ENCODE measurements at regions not wholly inside any gene's neighbourhood (a gene's known extent, or its start where the extent isn't known, plus 50 kb on each side); places are given as distances from the start of the nearest gene placed in this dataset.
A peak's percentile ranks its signal among the peaks of the same experiment; 100 is the strongest.
"Not testable (repeated sequence)": the region's sequence is repeated elsewhere in the genome, so short reads cannot be mapped to it uniquely, and the experiment has no call there.

GRCh38 chr3:197459571-197459970 lies 96.2 kb downstream of the BDH1 start:
- H3K36me3 ChIP-seq (ENCODE audit: control insufficient read depth in 2 of 2, insufficient read depth in 2 of 2, low read length in 1 of 2); H3K9me3 ChIP-seq (ENCODE audit: control insufficient read depth in 2 of 2, insufficient read depth in 1 of 2, low read length in 1 of 2); H3K4me3 ChIP-seq (ENCODE audit: low read length in 2 of 2); H3K27ac ChIP-seq (ENCODE audit: low read depth in 1 of 2, low read length in 1 of 2): not testable (repeated sequence)
- peak in 1 of 9 donors; percentile 33 for DNase-seq (ENCODE audit: low read depth in 6 of 9, low spot score in 9 of 9)
- peaks cover 0 to 16% of the 10 kb centered on the region in 2 donors for H3K27me3 ChIP-seq (ENCODE audit: control insufficient read depth in 2 of 2, insufficient read depth in 1 of 2, low read length in 1 of 2)
- peaks cover 9 to 19% of the 10 kb centered on the region in 2 donors for H3K4me1 ChIP-seq (ENCODE audit: control insufficient read depth in 2 of 2, insufficient read depth in 2 of 2, low read length in 2 of 2)
- WGBS: 79% methylated on average over 19 of the region's 19 CpGs

- no peak for DNase-seq (ENCODE audit: low read depth in 6 of 9, low spot score in 9 of 9)
- WGBS: 92% methylated on average over 10 of the region's 11 CpGs
Observed at GRCh38 chr3:197458906-197459470, 96.8 kb downstream of the BDH1 start.

GRCh38 chr3:197458179-197458707 lies 97.5 kb downstream of the BDH1 start:
- no peaks in the 10 kb centered on the region for H3K36me3 ChIP-seq (ENCODE audit: control insufficient read depth in 2 of 2, insufficient read depth in 2 of 2, low read length in 1 of 2)
- peaks cover 9 to 19% of the 10 kb centered on the region in 2 donors for H3K4me1 ChIP-seq (ENCODE audit: control insufficient read depth in 2 of 2, insufficient read depth in 2 of 2, low read length in 2 of 2)
- H3K4me3 ChIP-seq (ENCODE audit: low read length in 2 of 2): no peak overlapping the region
- WGBS: 69% methylated on average over 11 of the region's 11 CpGs
- H3K9me3 ChIP-seq (ENCODE audit: control insufficient read depth in 2 of 2, insufficient read depth in 1 of 2, low read length in 1 of 2): peaks cover 0 to 5% of the 10 kb centered on the region in 2 donors
- peaks cover 0 to 12% of the 10 kb centered on the region in 2 donors for H3K27me3 ChIP-seq (ENCODE audit: control insufficient read depth in 2 of 2, insufficient read depth in 1 of 2, low read length in 1 of 2)
- peak in 4 of 9 donors; percentile 25 to 61 (median 50) for DNase-seq (ENCODE audit: low read depth in 6 of 9, low spot score in 9 of 9)
- no peak overlapping the region for H3K27ac ChIP-seq (ENCODE audit: low read depth in 1 of 2, low read length in 1 of 2)

More at GRCh38 chr3:197458906-197459470, 96.8 kb downstream of the BDH1 start:
- Histone ChIP-seq H3K4me1 (ENCODE audit: control insufficient read depth in 2 of 2, insufficient read depth in 2 of 2, low read length in 2 of 2) (peaks cover 9 to 19% of the 10 kb centered on the region in 2 donors), H3K4me3 (ENCODE audit: low read length in 2 of 2) (no peak overlapping the region), H3K36me3 (ENCODE audit: control insufficient read depth in 2 of 2, insufficient read depth in 2 of 2, low read length in 1 of 2) (no peaks in the 10 kb centered on the region), H3K27me3 (ENCODE audit: control insufficient read depth in 2 of 2, insufficient read depth in 1 of 2, low read length in 1 of 2) (peaks cover 0 to 12% of the 10 kb centered on the region in 2 donors), H3K27ac (ENCODE audit: low read depth in 1 of 2, low read length in 1 of 2) (no peak overlapping the region), H3K9me3 (ENCODE audit: control insufficient read depth in 2 of 2, insufficient read depth in 1 of 2, low read length in 1 of 2) (peaks cover 0 to 5% of the 10 kb centered on the region in 2 donors)

GRCh38 chr3:197456261-197457091 lies 99.3 kb downstream of the BDH1 start:
- peaks cover 9 to 19% of the 10 kb centered on the region in 2 donors for H3K4me1 ChIP-seq (ENCODE audit: control insufficient read depth in 2 of 2, insufficient read depth in 2 of 2, low read length in 2 of 2)
- H3K9me3 ChIP-seq (ENCODE audit: control insufficient read depth in 2 of 2, insufficient read depth in 1 of 2, low read length in 1 of 2): peaks cover 0 to 5% of the 10 kb centered on the region in 2 donors
- H3K36me3 ChIP-seq (ENCODE audit: control insufficient read depth in 2 of 2, insufficient read depth in 2 of 2, low read length in 1 of 2): no peaks in the 10 kb centered on the region
- DNase-seq (ENCODE audit: low read depth in 6 of 9, low spot score in 9 of 9): peak in 4 of 9 donors; percentile 37 to 65 (median 47)
- peaks cover 0 to 12% of the 10 kb centered on the region in 2 donors for H3K27me3 ChIP-seq (ENCODE audit: control insufficient read depth in 2 of 2, insufficient read depth in 1 of 2, low read length in 1 of 2)
- H3K27ac ChIP-seq (ENCODE audit: low read depth in 1 of 2, low read length in 1 of 2): peak overlapping the region; percentile 48 to 58
- WGBS: 8% methylated on average over 47 of the region's 47 CpGs
- H3K4me3 ChIP-seq (ENCODE audit: low read length in 2 of 2): peak overlapping the region; percentile 54 to 89

- not testable (repeated sequence) for H3K36me3 ChIP-seq (ENCODE audit: control insufficient read depth in 2 of 2, insufficient read depth in 2 of 2, low read length in 1 of 2); H3K4me3 ChIP-seq (ENCODE audit: low read length in 2 of 2); H3K27ac ChIP-seq (ENCODE audit: low read depth in 1 of 2, low read length in 1 of 2); DNase-seq (ENCODE audit: low read depth in 6 of 9, low spot score in 9 of 9); H3K9me3 ChIP-seq (ENCODE audit: control insufficient read depth in 2 of 2, insufficient read depth in 1 of 2, low read length in 1 of 2)
- WGBS: 82% methylated on average over 2 of the region's 2 CpGs
- Histone ChIP-seq H3K4me1 (ENCODE audit: control insufficient read depth in 2 of 2, insufficient read depth in 2 of 2, low read length in 2 of 2) (peaks cover 9 to 19% of the 10 kb centered on the region in 2 donors), H3K27me3 (ENCODE audit: control insufficient read depth in 2 of 2, insufficient read depth in 1 of 2, low read length in 1 of 2) (peaks cover 0 to 12% of the 10 kb centered on the region in 2 donors)
Observed at GRCh38 chr3:197454841-197455240, 100.9 kb downstream of the BDH1 start.

GRCh38 chr3:197454014-197454413 lies 101.8 kb downstream of the BDH1 start:
- WGBS: 74% methylated on average over 3 of the region's 3 CpGs
- Histone ChIP-seq H3K27me3 (ENCODE audit: control insufficient read depth in 2 of 2, insufficient read depth in 1 of 2, low read length in 1 of 2) (peaks cover 0 to 12% of the 10 kb centered on the region in 2 donors), H3K4me3 (ENCODE audit: low read length in 2 of 2) (no peak overlapping the region), H3K27ac (ENCODE audit: low read depth in 1 of 2, low read length in 1 of 2) (no peak overlapping the region), H3K4me1 (ENCODE audit: control insufficient read depth in 2 of 2, insufficient read depth in 2 of 2, low read length in 2 of 2) (peaks cover 9 to 19% of the 10 kb centered on the region in 2 donors), H3K9me3 (ENCODE audit: control insufficient read depth in 2 of 2, insufficient read depth in 1 of 2, low read length in 1 of 2) (no peaks in the 10 kb centered on the region), H3K36me3 (ENCODE audit: control insufficient read depth in 2 of 2, insufficient read depth in 2 of 2, low read length in 1 of 2) (no peaks in the 10 kb centered on the region)
- peak in 1 of 9 donors; percentile 31 for DNase-seq (ENCODE audit: low read depth in 6 of 9, low spot score in 9 of 9)

GRCh38 chr3:197450810-197451209 lies 105.0 kb downstream of the BDH1 start:
- H3K27ac ChIP-seq (ENCODE audit: low read depth in 1 of 2, low read length in 1 of 2): no peak overlapping the region
- no peaks in the 10 kb centered on the region for H3K36me3 ChIP-seq (ENCODE audit: control insufficient read depth in 2 of 2, insufficient read depth in 2 of 2, low read length in 1 of 2)
- H3K4me1 ChIP-seq (ENCODE audit: control insufficient read depth in 2 of 2, insufficient read depth in 2 of 2, low read length in 2 of 2): peaks cover 1 to 23% of the 10 kb centered on the region in 2 donors
- 93% methylated on average over 4 of the region's 4 CpGs for WGBS
- peaks cover 0 to 4% of the 10 kb centered on the region in 2 donors for H3K27me3 ChIP-seq (ENCODE audit: control insufficient read depth in 2 of 2, insufficient read depth in 1 of 2, low read length in 1 of 2)
- DNase-seq (ENCODE audit: low read depth in 6 of 9, low spot score in 9 of 9): no peak
- H3K4me3 ChIP-seq (ENCODE audit: low read length in 2 of 2): no peak overlapping the region
- H3K9me3 ChIP-seq (ENCODE audit: control insufficient read depth in 2 of 2, insufficient read depth in 1 of 2, low read length in 1 of 2): no peaks in the 10 kb centered on the region

GRCh38 chr3:197450308-197450707 lies 105.5 kb downstream of the BDH1 start:
- DNase-seq (ENCODE audit: low read depth in 6 of 9, low spot score in 9 of 9): no peak
- 69% methylated on average over 2 of the region's 2 CpGs for WGBS
- no peaks in the 10 kb centered on the region for H3K36me3 ChIP-seq (ENCODE audit: control insufficient read depth in 2 of 2, insufficient read depth in 2 of 2, low read length in 1 of 2)
- no peak overlapping the region for H3K27ac ChIP-seq (ENCODE audit: low read depth in 1 of 2, low read length in 1 of 2)
- H3K4me3 ChIP-seq (ENCODE audit: low read length in 2 of 2): no peak overlapping the region
- H3K4me1 ChIP-seq (ENCODE audit: control insufficient read depth in 2 of 2, insufficient read depth in 2 of 2, low read length in 2 of 2): peaks cover 0 to 25% of the 10 kb centered on the region in 2 donors
- H3K27me3 ChIP-seq (ENCODE audit: control insufficient read depth in 2 of 2, insufficient read depth in 1 of 2, low read length in 1 of 2): peaks cover 0 to 3% of the 10 kb centered on the region in 2 donors
- no peaks in the 10 kb centered on the region for H3K9me3 ChIP-seq (ENCODE audit: control insufficient read depth in 2 of 2, insufficient read depth in 1 of 2, low read length in 1 of 2)

GRCh38 chr3:197449181-197449580 lies 106.6 kb downstream of the BDH1 start:
- not testable (repeated sequence) for DNase-seq (ENCODE audit: low read depth in 6 of 9, low spot score in 9 of 9); H3K9me3 ChIP-seq (ENCODE audit: control insufficient read depth in 2 of 2, insufficient read depth in 1 of 2, low read length in 1 of 2); H3K36me3 ChIP-seq (ENCODE audit: control insufficient read depth in 2 of 2, insufficient read depth in 2 of 2, low read length in 1 of 2); H3K27ac ChIP-seq (ENCODE audit: low read depth in 1 of 2, low read length in 1 of 2); H3K4me3 ChIP-seq (ENCODE audit: low read length in 2 of 2); H3K27me3 ChIP-seq (ENCODE audit: control insufficient read depth in 2 of 2, insufficient read depth in 1 of 2, low read length in 1 of 2)
- peaks cover 0 to 37% of the 10 kb centered on the region in 2 donors for H3K4me1 ChIP-seq (ENCODE audit: control insufficient read depth in 2 of 2, insufficient read depth in 2 of 2, low read length in 2 of 2)
- WGBS: 97% methylated on average over 3 of the region's 3 CpGs
